ENCODE measurements at regions not wholly inside any gene's neighbourhood (a gene's known extent, or its start where the extent isn't known, plus 50 kb on each side); places are given as distances from the start of the nearest gene placed in this dataset.
A peak's percentile ranks its signal among the peaks of the same experiment; 100 is the strongest.

- TF ChIP-seq CTCF (IDR thresholded peaks at IDR 0.05): peak in 1 of 6 experiments; percentile 11
- TF ChIP-seq POLR2A (IDR thresholded peaks at IDR 0.05): no peak
Observed at GRCh38 chr6:62891065-62891647, 320.1 kb upstream of the FKBP1C start.

Measured in esophagus squamous epithelium (tissue), 4 donors.